ENCODE measurements at regions not wholly inside any gene's neighbourhood (a gene's known extent, or its start where the extent isn't known, plus 50 kb on each side); places are given as distances from the start of the nearest gene placed in this dataset.

DNA sequence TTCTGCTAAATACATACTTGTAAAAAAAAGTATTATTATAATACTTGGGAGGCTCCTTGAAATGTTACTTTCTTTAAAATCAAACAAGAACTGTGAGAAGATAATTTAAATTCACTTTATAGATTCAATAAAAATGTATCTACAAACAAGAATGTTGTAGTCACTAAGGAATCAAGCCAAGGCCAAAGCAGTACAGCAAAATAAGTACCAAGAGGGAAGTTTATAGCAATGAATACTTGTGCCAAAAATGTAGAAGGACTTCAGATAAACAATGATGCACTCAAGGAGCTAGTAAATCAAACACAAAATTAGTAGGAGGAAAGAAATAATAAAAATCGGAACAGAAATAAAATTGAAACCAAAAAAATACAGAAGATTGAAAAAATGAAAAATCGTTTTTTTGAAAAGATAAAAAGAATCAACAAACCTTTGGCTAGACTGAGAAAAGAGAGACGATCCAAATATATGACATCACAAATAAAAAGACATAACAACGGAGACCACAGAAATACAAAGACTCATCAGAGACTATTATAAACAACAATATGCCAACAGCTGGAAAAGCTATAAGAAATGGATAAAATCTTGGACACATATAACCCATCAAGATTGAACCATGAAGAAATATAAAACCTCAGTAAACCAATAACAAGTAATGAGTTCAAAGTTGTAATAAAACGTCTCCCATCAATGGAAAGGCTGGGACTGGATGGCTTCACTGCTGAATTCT is 286.0 kb upstream of the TMEM229A start:
- H3K4me1 ChIP-seq (replicated peaks in 1 of 4; ENCODE audit: control insufficient read depth in 3 of 4, insufficient read depth in 4 of 4, low read length in 3 of 4), result no peaks in the 10 kb centered on the region
- no peaks in the 10 kb centered on the region for H3K27me3 ChIP-seq (replicated peaks in 1 of 4; ENCODE audit: control insufficient read depth in 3 of 4, extremely low read depth in 1 of 4, insufficient read depth in 3 of 4, low read length in 3 of 4)
- no peak overlapping the region for H3K9ac ChIP-seq (replicated peaks in 1 of 4; ENCODE audit: extremely low read depth in 1 of 4, low read depth in 3 of 4, low read length in 3 of 4)
- no peak overlapping the region for H2BK15ac ChIP-seq (ENCODE audit: low read length)
- no peak for DNase-seq (ENCODE audit: low read depth in 1 of 2, low spot score in 2 of 2)
- no peak overlapping the region for H3K4me3 ChIP-seq (ENCODE audit: extremely low read depth in 1 of 4, insufficient read depth in 2 of 4, low read depth in 3 of 4, low read length in 4 of 4)
- H3K18ac ChIP-seq (ENCODE audit: extremely low read depth, low read length), result no peak overlapping the region
- H3K23me2 ChIP-seq (ENCODE audit: low read depth, low read length), result no peaks in the 10 kb centered on the region
- H2AK5ac ChIP-seq (ENCODE audit: low read depth, low read length), result no peak overlapping the region
- ChIA-PET POLR2A (ENCODE audit: partially characterized antibody) (no interaction called here), CTCF (ENCODE audit: partially characterized antibody) (interaction anchor here (1.2 kb wide), 1 partner anchor 164 kb away, joined by 4 read pairs; no protein-coding TSS in a partner anchor)
- no peak overlapping the region for H3K4ac ChIP-seq (replicated peaks; ENCODE audit: insufficient read length, low read depth, low read length)
- no peak overlapping the region for H4K8ac ChIP-seq (ENCODE audit: extremely low read depth, insufficient read depth, low read length)
- H2BK5ac ChIP-seq (ENCODE audit: low read depth, low read length), result no peak overlapping the region
- no peak for FAIRE-seq
- H2AFZ ChIP-seq (ENCODE audit: low read length), result no peak overlapping the region
- H3K79me2 ChIP-seq (ENCODE audit: control insufficient read depth in 1 of 2, insufficient read depth in 2 of 2, low read length in 2 of 2), result no peaks in the 10 kb centered on the region
- H3K27ac ChIP-seq (ENCODE audit: low read depth, low read length), result no peak overlapping the region
- 85% methylated on average over 5 of the region's 5 CpGs; no CpG with 5 or more reads in 1 of the 2 experiments for WGBS, 2 experiments (ENCODE audit: extremely low coverage in 1 of 2, insufficient coverage in 1 of 2, insufficient read length in 1 of 2, insufficient replicate concordance in 2 of 2, low coverage in 1 of 2, low lambda C conversion rate in 2 of 2, missing lambda C conversion rate in 1 of 2)
- TF ChIP-seq CTCF (IDR thresholded peaks at IDR 0.05; ENCODE audit: control extremely low read depth in 1 of 3, insufficient read depth in 1 of 3, low read depth in 1 of 3, low read length in 3 of 3) (no peak), POU5F1 (IDR thresholded peaks at IDR 0.05; ENCODE audit: low read depth, low read length) (no peak), BCL11A (IDR thresholded peaks at IDR 0.05; ENCODE audit: low read depth in 2 of 2, low read length in 2 of 2) (no peak), TBP (IDR thresholded peaks at IDR 0.05; ENCODE audit: low read depth, low read length) (no peak)
- no peaks in the 10 kb centered on the region for H4K20me1 ChIP-seq (replicated peaks in 1 of 2; ENCODE audit: control insufficient read depth in 1 of 2, insufficient read depth in 2 of 2, low read length in 2 of 2)
- H3K36me3 ChIP-seq (ENCODE audit: control insufficient read depth in 2 of 4, insufficient read depth in 4 of 4, low read length in 3 of 4), result no peaks in the 10 kb centered on the region
- H3K23ac ChIP-seq (ENCODE audit: insufficient read length), result no peak overlapping the region
- H2BK120ac ChIP-seq (replicated peaks; ENCODE audit: low read depth, low read length), result no peak overlapping the region
- no peak overlapping the region for H3K4me2 ChIP-seq (ENCODE audit: insufficient read depth in 1 of 2, low read depth in 2 of 2, low read length in 2 of 2)
- no peak overlapping the region for H2BK20ac ChIP-seq (ENCODE audit: low read length)
- no peak overlapping the region for H3K14ac ChIP-seq (ENCODE audit: insufficient read length)
- H3K79me1 ChIP-seq (ENCODE audit: low read depth, low read length), result no peaks in the 10 kb centered on the region
- no peaks in the 10 kb centered on the region for H3K9me3 ChIP-seq (ENCODE audit: insufficient read depth in 2 of 2, low read depth in 1 of 2, low read length in 1 of 2)
- no peak overlapping the region for H3K56ac ChIP-seq (replicated peaks; ENCODE audit: insufficient read length, low read depth, low read length)
- no peak overlapping the region for H2BK12ac ChIP-seq (ENCODE audit: low read depth, low read length)
- H4K5ac ChIP-seq (ENCODE audit: insufficient read length, low read depth, low read length), result no peak overlapping the region
- H4K91ac ChIP-seq (replicated peaks; ENCODE audit: insufficient read length, low read length), result no peak overlapping the region
